ENCODE measurements at regions not wholly inside any gene's neighbourhood (a gene's known extent, or its start where the extent isn't known, plus 50 kb on each side); places are given as distances from the start of the nearest gene placed in this dataset.

GRCh38 chr22:23389271-23390071, 190.6 kb downstream of the IGLL1 start:
- H3K36me3 ChIP-seq (replicated peaks in 1 of 2; ENCODE audit: control insufficient read depth in 1 of 2, insufficient read depth in 2 of 2, low read length in 2 of 2), result no peaks in the 10 kb centered on the region
- no peak overlapping the region for H3K9ac ChIP-seq (ENCODE audit: insufficient read depth, low read depth, low read length)
- in situ Hi-C loops (cut with HindIII; ENCODE audit: extremely low pct_ligation_motif_present, low pct_unique_long_range_greater_than_20kb) (loop anchor here (10.0 to 25.0 kb wide), 2 partner anchors 195 to 427 kb away; partner anchors contain the start of gene IGLL1), intact Hi-C loops (cut with micrococcal nuclease; ENCODE audit: unreplicated experiment) (loop anchor here (5.0 kb wide), 2 partner anchors 148 to 217 kb away; no protein-coding TSS in a partner anchor)
- ChIA-PET POLR2A (no interaction called here), CTCF (ENCODE audit: low intra/inter-chr PET ratio, low total read pairs) (no interaction called here)
- peak overlapping the region; percentile 43 for H3K4me2 ChIP-seq (ENCODE audit: low read depth, low read length)
- no TSS peak for BruUV-seq (replicated peaks)
- FAIRE-seq (no peak), ATAC-seq (peak; percentile 48), DNase-seq (ENCODE audit: low spot score) (peak; percentile 16)
- no peak overlapping the region for H2AFZ ChIP-seq (ENCODE audit: low read length)
- 47% methylated on average over 4 of the region's 21 CpGs for WGBS (ENCODE audit: low lambda C conversion rate)
- no peak overlapping the region for H3K27ac ChIP-seq (ENCODE audit: extremely low read length, insufficient read depth, low read length)
- H3K4me1 ChIP-seq (ENCODE audit: insufficient read depth, low read length), result peaks cover 21% of the 10 kb centered on the region
- peak overlapping the region in 1 of 3 experiments; percentile 28; a peak in 1 of 6 replicates for H3K4me3 ChIP-seq (replicated peaks in 1 of 3; ENCODE audit: insufficient read depth in 1 of 3, low read depth in 2 of 3, low read length in 3 of 3)
- no peaks in the 10 kb centered on the region for H4K20me1 ChIP-seq (ENCODE audit: insufficient read depth, low read length)
- peaks cover 9 to 34% of the 10 kb centered on the region in 2 experiments; a peak in 4 of 5 replicates for H3K27me3 ChIP-seq (ENCODE audit: control insufficient read depth in 1 of 2, insufficient read depth in 2 of 2, low read length in 2 of 2)
- no peaks in the 10 kb centered on the region for H3K79me2 ChIP-seq (ENCODE audit: insufficient read depth, low read length)
- H3K9me3 ChIP-seq (ENCODE audit: low read length), result no peaks in the 10 kb centered on the region
- TF ChIP-seq NFE2L2 (IDR thresholded peaks at IDR 0.05; ENCODE audit: low read length) (no peak), GLI4 (CRISPR knock-in tag; IDR thresholded peaks at IDR 0.05; ENCODE audit: borderline replicate concordance) (no peak), MYC (CRISPR knock-in tag; IDR thresholded peaks at IDR 0.05; ENCODE audit: borderline replicate concordance) (no peak; the same call in 1 of the 2 replicates), ZNF136 (CRISPR knock-in tag; IDR thresholded peaks at IDR 0.05; ENCODE audit: low read depth) (no peak), ZNF761 (CRISPR knock-in tag; conservative IDR thresholded peaks at IDR 0.05) (no peak), SRF (IDR thresholded peaks at IDR 0.05; ENCODE audit: low read depth, low read length) (no peak), MIXL1 (CRISPR knock-in tag; IDR thresholded peaks at IDR 0.05) (no peak), ZNF687 (CRISPR knock-in tag; IDR thresholded peaks at IDR 0.05) (peak; percentile 25; the same call in 1 of the 2 replicates), ADNP (CRISPR knock-in tag; IDR thresholded peaks at IDR 0.05) (no peak), ZNF777 (CRISPR knock-in tag; IDR thresholded peaks at IDR 0.05) (no peak), ZSCAN22 (CRISPR knock-in tag; IDR thresholded peaks at IDR 0.05) (peak; percentile 84), TEAD3 (CRISPR knock-in tag; optimal IDR thresholded peaks at IDR 0.05; ENCODE audit: borderline replicate concordance) (peak; percentile 16), MTA1 (CRISPR knock-in tag; IDR thresholded peaks at IDR 0.05; ENCODE audit: borderline replicate concordance) (no peak), TCF12 (IDR thresholded peaks at IDR 0.05) (no peak), TCF12 (CRISPR knock-in tag; IDR thresholded peaks at IDR 0.05) (no peak)
- TF ChIP-seq, protein P1, sequence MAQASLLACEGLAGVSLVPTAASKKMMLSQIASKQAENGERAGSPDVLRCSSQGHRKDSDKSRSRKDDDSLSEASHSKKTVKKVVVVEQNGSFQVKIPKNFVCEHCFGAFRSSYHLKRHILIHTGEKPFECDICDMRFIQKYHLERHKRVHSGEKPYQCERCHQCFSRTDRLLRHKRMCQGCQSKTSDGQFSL (CRISPR knock-in tag; IDR thresholded peaks at IDR 0.05), result no peak
- TF ChIP-seq, protein P2, sequence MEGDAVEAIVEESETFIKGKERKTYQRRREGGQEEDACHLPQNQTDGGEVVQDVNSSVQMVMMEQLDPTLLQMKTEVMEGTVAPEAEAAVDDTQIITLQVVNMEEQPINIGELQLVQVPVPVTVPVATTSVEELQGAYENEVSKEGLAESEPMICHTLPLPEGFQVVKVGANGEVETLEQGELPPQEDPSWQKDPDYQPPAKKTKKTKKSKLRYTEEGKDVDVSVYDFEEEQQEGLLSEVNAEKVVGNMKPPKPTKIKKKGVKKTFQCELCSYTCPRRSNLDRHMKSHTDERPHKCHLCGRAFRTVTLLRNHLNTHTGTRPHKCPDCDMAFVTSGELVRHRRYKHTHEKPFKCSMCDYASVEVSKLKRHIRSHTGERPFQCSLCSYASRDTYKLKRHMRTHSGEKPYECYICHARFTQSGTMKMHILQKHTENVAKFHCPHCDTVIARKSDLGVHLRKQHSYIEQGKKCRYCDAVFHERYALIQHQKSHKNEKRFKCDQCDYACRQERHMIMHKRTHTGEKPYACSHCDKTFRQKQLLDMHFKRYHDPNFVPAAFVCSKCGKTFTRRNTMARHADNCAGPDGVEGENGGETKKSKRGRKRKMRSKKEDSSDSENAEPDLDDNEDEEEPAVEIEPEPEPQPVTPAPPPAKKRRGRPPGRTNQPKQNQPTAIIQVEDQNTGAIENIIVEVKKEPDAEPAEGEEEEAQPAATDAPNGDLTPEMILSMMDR (CRISPR knock-in tag; IDR thresholded peaks at IDR 0.05), result peak; percentile 30; the same call in 1 of the 2 replicates
- TF ChIP-seq, protein P3, sequence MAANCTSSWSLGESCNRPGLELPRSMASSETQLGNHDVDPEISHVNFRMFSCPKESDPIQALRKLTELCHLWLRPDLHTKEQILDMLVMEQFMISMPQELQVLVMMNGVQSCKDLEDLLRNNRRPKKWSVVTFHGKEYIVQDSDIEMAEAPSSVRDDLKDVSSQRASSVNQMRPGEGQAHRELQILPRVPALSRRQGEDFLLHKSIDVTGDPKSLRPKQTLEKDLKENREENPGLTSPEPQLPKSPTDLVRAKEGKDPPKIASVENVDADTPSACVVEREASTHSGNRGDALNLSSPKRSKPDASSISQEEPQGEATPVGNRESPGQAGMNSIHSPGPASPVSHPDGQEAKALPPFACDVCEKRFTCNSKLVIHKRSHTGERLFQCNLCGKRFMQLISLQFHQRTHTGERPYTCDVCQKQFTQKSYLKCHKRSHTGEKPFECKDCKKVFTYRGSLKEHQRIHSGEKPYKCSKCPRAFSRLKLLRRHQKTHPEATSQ (CRISPR knock-in tag; IDR thresholded peaks at IDR 0.05; ENCODE audit: borderline replicate concordance), result no peak
